ENCODE measurements at regions not wholly inside any gene's neighbourhood (a gene's known extent, or its start where the extent isn't known, plus 50 kb on each side); places are given as distances from the start of the nearest gene placed in this dataset.

- TF ChIP-seq POLR2A (IDR thresholded peaks at IDR 0.05): no peak
- TF ChIP-seq CTCF (IDR thresholded peaks at IDR 0.05): no peak
- TF ChIP-seq EP300 (IDR thresholded peaks at IDR 0.05): no peak
Measured at GRCh38 chr21:25422610-25423608, 184.4 kb downstream of the MRPL39 start.
